HUDEP-2 (cell line): ENCODE measurements at regions not wholly inside any gene's neighbourhood (a gene's known extent, or its start where the extent isn't known, plus 50 kb on each side); places are given as distances from the start of the nearest gene placed in this dataset.
"Not testable (repeated sequence)": the region's sequence is repeated elsewhere in the genome, so short reads cannot be mapped to it uniquely, and the experiment has no call there.

Source experiments
- DNase-seq, 76 experiments: peaks; one replicate each; lab custom pipeline; 2025; ENCODE audit not compliant: unreplicated experiment in 76 of 76; lab: John Stamatoyannopoulos, UW

DNA sequence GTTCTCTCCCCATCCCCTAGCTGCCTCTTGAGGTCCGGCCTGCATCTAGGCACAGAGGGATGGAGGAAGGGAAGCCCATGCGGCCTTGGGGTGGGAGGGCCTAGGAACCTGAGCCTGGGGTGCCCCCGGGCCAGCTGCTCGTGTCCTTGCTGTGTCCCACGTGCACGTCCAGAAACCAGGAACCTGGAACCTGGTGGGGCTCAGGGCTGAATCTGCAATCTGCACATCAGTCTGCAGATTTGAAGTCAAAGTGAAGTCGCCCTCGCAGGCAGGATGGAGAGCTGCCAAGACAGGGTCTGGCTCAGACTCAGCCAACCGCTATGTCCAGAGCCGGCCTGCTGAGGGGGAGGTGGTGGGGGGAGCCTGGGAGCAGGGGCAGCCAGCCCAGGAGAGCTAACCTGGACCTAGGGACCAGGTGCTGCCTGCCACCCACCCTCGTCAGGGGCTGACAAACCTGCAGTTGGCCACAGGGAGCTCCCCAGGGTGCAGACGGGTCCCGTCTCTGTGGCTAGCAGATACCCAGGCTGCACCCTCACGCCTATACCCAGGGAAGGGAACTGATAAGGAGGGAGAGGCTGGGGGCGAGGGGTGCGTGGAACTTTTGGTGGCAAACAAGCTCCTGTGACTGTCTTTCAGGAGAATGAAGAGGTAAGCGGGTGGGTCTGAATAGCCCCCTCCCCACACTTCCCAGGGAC lies 103.5 kb upstream of the SIMC1 start:
- DNase-seq = peak in 5 of 76 experiments; percentile 5 to 33 (median 20)

DNA sequence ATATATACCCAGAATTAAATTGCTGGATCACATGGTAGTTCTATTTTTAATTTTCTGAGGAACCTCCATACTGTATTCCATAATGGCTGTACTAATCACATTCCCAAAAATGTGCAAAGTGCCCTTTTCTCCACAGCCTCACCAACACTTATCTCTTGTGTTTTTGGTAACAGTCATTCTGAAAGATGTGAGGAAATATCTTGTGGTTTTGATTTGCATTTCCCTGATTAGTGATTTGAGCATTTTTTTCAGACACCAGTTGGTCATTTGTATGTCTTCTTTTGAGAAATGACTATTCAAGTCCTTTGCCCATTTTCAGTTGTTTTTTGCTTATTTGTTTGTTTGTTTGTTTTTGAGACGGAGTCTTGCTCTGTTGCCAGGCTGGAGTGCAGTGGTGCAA lies 98.1 kb upstream of the SIMC1 start:
- not testable (repeated sequence) for DNase-seq

DNA sequence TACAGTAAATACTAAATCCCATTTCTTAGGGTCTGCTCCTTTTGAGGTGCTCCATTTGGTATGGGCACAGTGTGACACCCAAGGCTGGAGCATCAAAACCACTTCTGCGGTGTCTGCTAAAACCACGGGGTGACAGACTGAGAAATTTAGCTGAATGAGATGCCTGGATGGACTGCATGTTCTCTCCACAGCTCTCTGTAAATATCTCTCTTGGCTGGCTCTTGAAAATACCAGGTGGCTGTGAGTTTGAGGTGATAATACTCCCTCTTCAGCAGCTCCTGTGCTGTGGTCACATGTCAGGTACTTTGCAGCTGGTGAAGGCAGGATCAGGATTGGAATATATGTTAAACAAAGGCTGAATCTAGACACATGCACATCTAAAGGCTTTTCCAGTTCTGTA lies 93.7 kb upstream of the SIMC1 start:
- no peak for DNase-seq

DNA sequence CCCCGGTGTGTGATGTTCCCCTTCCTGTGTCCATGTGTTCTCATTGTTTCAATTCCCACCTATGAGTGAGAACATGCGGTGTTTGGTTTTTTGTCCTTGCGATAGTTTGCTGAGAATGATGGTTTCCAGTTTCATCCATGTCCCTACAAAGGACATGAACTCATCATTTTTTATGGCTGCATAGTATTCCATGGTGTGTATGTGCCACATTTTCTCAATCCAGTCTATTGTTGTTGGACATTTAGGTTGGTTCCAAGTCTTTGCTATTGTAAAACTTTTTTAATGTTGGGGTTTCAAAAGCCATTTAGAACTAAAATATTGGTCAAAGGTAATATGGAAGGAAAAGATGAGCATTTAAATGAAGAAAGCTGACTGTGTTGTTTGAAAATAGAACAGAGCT lies 88.3 kb upstream of the SIMC1 start:
- DNase-seq = not testable (repeated sequence)

DNA sequence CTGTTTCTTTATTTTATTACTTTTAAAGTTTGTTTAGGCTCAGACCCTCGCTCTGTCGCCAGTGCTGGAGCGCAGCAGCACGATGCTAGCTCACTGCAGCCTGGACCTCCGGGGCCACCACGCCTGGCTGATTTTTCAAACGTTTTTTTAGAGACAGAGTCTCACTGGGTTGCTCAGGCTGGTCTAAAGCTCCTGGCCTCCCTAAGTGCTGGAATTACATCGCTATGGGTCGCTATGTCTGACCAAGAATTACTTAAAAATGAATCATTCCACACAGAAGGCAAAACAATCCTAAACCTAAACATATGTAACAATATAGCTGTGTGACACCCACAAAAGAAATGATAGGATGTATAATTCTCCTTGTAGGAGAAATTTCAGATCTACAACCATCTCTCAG lies 86.9 kb upstream of the SIMC1 start:
- DNase-seq = no peak

DNA sequence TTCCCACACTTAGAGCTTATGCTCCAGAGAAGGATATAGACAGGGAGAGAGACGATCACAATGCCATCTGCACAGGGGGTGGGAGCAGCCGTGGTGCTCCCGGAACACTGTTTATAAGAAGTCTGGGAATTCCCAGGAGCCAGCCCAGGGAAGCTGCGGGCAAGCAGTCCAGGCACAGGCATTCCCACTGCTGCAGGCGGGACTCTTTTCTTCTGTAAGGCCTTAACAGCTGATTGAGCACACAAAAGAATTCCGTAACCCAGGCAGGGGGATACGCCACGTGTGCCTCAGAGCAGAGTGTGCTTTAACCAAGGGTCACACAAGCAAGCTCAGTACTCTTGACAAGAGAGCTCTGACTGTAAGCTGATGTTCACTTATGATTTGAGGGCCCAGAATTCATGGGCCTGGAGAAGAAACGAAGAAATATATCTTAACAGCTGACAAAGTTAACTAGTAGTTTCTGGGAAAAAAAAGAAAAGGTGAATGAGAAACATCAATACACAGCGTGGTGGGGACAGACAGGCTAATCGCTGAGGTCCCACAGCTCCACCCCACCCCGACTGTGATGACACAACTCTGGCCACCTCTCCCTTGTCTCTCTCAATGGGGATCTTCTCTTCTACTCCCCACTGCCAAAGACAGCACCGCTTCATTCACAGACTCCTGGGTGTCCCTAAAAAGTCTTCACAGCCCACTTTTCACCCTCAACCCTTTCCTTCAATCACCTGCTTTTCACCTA lies 85.9 kb upstream of the SIMC1 start:
- DNase-seq = no peak

DNA sequence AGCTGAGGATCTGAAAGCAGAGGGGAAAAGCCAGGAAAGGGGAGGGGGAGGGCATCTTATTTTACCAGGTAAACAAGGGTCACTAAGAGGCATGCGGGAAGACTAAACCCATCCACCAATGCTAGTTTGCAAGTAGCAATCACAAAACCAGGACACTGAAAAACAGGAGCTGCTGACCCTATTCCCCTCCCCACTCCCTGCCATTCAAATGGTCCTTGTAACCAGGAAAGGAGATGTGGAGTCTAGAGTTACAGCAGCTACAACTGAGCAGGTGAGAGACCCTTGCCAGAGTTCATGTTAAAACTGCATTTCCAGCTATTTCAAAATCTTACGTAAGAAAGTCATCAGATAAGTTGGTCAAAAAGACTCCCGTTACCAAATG lies 85.3 kb upstream of the SIMC1 start:
- DNase-seq = no peak

DNA sequence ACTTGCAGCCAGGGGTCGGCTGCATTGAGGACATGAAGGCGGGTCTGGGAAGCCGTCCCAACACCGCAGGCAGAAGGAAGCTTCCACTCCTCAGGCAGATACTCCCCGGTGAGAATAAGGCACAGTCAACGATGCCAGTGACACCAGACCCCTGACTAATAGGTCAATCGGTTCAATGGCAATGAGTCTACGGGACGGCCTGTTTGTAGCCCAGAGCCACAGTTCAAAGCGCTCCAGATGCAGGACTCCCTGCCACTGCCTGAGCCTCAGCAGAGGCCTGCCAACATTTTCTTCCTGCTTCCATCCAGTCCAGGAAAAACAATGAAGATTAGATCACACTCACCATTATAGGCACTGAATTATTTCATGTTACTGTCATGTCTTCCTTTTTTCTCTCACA lies 84.5 kb upstream of the SIMC1 start:
- DNase-seq = no peak

DNA sequence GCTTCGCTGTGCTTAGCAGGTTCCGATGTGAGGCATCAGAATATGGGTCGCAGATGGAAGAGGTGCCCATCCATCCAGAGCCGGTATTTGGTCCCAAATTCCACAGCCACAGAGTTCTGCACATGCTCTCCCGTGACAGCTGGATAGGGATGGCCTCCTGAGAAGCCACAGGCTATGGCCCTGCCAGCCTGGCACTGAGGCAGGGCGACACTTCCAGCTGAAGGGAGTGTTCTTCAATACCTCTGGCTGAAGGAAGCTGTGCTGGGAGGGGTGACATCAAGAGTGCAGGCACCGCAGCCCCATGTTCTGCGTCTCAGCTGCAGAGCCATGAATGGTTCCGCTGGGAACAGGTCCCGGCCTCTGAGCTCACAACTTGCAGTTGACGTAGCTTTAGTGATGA lies 83.4 kb upstream of the SIMC1 start:
- no peak for DNase-seq

DNA sequence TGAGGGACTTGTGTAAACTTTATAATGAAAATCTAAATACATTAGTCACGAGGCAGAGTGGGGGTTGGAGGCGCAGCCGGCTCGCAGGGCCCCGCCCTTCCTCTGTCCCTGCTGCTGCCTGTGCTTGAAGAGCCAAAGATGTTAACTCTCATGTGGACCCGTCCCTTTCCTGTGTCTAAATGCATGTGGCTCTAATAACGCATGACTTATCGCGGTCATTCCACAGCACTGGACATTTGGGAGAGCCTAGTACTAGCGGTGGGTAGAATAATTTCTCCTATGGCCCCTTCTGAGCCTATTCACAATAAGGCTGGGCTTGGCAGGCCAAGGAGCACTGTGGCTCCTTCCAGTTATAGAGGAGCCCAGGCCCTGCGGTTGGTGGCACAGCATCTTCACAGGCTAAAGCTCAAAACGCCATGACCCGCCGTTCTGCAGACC lies 82.3 kb upstream of the SIMC1 start:
- peak in 5 of 76 experiments; percentile 2 to 16 (median 3) for DNase-seq

DNA sequence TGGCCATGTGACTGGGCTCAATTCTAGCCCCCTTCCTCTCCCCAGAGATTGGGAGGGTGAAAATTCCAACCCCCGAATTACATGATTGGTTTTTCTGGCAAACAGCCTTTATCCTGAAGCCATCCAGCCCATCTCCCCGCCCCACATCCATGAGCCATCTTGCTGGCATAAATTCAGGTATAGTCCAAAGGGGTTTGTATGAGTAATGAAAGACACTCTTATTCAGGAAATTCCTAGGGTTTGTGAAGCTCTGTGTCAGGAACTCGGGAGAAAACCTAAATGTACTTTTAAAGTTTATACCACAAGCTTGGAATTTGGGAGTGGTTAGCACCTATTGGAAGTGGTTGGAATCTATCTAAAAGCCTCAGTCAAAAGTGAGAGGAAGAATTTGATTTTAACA lies 80.6 kb upstream of the SIMC1 start:
- no peak for DNase-seq

DNA sequence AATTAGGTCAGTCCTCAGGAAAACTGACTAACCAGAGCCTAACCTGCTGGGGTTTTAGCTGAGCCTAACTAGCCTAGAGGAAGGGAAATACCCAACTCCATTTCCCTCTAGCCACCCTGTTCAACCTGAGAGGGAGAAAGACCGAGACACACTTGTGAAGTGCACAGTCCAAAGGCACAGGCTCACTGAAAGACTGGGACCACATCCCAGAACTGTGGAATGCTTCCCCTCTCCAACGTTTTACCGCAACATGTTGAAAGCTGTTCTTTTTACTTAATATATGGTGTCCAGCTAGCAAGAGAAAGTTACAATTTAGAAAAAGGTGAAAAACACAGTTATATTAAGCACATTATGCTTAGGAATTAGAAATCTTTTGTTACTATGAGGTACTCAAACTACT lies 76.8 kb upstream of the SIMC1 start:
- DNase-seq = no peak

DNA sequence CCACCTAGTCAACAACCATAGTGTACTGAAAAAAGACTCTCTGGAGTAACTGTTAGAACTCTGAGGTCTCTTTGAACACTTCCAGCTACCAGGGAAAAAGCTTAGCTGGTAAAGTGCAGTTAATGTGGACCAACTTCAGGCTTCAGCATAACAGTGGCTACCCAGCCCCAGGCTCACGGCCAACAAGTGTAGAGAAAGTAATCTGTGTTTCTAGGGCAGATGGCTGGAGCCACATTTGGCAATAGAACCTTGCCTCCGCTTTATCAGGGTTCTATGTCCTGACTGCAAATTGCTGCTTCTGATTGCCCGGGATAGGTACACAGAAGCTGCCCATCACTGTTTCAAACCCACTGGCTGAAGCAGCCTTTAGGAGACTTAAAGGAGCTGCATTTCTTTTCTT lies 76.0 kb upstream of the SIMC1 start:
- DNase-seq = no peak

DNA sequence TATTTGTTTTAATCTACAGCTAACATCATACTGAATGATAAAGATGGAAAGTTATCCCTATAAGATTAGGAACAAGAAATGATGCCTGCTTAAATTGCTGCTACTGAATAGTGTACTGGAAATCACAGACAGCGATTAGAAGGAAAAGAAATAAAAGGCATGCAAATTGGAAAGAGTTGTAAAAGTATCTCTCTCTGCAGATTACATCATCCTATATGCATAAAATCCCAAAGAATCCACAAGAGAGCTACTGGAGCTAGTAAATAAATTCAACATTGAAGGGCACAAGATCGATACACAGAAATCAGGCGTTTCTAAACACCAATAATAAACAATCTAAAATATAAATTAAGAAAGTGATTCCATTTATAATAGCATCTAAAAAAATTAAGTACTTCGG lies 75.3 kb upstream of the SIMC1 start:
- no peak for DNase-seq

DNA sequence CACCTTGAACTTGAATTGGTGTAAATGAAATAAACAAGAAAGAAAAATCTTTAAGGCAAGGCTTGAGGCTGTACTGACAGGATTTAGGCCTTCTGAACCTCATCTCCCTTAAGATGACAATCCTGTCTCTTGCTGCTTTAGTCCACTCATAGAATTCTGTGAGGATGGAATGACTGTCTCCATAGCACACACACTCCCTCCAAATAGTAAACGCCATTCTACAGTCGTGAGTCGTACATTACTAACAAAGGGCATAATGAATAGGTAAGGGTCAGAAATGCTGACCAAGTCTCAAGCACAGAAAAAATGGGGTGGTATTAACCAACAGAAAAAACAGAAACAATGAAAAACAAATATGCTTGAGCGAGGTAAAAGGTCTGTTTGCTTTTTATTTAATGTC lies 71.8 kb upstream of the SIMC1 start:
- DNase-seq = no peak

DNA sequence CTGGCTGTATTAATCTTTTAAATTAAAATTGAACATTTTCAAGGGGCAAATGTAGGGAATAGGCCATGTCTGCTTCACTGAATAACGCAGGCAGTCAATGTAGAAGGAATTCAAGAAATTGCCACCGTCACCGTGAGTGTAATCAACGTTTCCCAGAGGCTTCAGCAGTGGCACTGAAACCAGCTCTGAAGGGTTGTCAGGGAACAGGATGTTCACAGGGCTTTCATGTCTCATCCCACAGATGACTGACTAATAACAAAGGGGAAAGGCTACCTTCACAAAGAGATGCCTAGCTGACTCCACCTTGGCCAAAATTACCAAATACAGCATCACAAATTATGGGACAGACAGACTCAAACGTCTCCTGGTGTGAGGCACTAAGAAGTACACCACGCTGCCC lies 70.4 kb upstream of the SIMC1 start:
- DNase-seq = no peak

DNA sequence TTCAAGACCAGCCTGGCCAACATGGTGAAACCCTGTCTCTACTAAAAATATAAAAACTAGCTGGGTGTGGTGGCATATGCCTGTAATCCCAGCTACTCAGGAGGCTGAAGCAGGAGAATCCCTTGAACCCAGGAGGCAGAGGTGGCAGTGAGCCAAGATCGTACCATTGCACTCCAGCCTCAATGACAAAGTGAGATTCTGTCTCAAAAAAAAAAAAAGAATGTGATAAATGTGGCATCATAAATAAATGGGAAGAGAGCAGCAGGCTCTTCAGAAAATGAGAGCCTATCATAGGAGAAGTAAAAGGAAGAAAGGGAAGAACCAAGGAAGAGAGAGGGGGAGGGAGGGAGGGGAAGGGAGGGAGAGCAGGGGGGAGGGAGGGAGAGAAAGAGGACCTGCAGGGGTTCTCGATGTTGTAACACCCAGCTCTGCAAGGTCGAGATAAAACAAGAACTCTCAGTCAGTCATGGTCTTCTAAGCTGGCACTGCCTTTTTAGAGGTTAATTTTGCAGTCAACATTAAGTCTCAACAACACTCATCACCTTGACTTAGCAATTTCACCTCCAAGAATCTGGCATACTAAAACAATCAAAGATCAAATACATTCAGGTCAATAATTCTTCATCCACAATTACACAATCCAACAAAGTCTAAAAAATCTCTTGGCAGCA lies 68.7 kb upstream of the SIMC1 start:
- peak in 1 of 76 experiments; percentile 22 for DNase-seq

DNA sequence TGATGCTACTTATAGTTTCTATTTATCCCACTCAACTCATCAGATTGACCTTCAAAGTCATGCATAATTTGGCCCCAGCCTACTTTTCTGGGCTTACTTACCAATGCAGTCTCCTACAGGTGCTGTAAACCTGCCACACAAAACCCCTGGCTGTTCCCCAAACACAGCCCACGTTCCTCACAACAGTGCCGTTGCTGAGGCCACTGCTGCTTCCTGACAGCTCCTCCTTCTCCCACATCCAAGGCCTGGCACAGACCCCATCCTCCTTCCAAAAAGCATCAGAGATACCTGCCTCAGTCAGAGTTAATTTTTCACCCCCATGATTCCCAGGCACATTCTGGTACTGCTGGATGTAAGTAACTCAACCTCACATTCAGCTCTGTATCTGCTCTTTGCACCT lies 68.1 kb upstream of the SIMC1 start:
- DNase-seq = no peak

DNA sequence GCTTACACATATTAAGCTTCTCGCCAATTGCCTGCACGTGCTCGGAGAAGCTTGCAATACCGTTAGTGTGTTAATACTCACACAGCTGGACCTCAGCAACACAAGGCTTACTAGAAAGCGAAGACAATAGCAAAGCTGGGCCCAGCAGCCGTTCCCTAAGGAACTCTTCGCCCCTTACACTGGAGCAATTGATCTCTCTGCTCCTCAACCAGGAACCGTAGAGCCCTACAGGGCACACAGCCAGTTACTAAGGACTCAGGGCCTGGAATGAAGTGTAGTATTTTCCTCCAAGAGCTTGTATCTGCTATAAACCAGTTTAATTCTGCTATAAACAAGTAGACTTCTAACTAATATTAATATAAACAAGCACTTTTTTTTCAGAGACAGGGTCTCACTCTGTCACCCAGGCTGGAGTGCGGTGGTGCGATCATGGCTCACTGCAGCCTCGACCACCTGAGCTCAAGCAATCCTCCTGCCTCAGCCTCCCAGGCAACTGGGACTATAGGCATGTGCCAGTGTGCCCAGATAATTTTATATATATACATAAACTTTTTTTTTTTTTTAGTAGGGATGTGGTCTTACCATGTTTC lies 67.0 kb upstream of the SIMC1 start:
- no peak for DNase-seq

DNA sequence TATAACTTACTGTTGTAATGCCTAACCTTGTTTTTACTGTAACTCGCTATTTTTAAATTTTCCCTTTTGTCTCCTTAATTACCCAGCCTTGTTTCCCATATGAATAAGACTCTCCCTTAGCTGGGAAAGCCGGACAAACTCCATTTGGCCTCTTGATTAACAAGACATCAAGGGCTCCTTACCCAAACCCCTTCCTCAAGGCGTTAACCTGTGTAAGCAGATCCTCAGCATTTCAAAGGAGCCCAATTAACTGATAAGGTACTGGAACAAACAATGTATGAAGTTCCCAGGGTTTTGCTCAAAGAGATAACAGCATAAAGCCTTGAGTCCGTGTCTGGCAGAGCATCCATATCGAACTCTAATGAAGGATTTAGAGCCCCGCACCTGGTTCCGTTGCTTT lies 66.0 kb upstream of the SIMC1 start:
- DNase-seq = no peak

DNA sequence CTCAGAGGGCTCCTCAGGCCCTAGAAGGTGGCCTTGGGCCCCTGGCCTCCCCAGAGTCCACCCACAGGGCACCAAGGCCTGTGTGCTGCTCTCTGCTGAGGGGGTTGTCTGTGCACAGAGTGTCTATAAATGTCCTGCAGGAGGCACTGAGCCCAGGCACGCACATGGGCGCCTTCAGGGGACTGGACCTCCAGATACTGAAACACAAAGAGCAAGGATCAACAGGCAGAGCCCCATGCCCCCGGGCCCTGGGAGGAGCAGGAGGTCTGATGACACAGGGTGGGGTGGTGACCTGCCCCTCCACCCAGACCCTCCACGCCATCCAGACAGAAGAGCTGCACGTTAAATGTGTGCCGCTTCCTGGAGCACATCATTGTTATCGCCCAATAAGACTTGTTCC lies 64.6 kb upstream of the SIMC1 start:
- DNase-seq = no peak
